ENCODE measurements at regions not wholly inside any gene's neighbourhood (a gene's known extent, or its start where the extent isn't known, plus 50 kb on each side); places are given as distances from the start of the nearest gene placed in this dataset.
A peak's percentile ranks its signal among the peaks of the same experiment; 100 is the strongest.

DNA sequence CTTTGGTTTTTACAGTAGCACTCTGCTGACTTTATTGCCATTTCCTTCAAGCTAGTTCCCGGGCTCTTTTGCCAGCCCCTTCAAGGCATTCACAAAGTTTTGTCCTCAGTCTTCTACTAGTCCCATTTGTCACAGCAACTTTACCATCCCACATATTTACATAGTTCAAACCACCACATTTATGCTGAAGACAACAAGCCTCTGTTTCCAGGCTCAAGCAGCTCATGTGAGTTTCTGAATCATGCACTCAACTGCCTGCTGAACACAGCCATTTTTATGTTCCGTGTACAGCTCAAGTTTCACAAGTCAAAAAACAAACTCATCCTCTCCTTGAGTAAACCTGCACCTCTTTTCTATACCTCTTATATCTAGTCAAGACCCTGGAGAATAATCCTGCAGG is 977.0 kb upstream of the SLC10A2 start:
- no peak for DNase-seq (ENCODE audit: low read depth, low spot score)

DNA sequence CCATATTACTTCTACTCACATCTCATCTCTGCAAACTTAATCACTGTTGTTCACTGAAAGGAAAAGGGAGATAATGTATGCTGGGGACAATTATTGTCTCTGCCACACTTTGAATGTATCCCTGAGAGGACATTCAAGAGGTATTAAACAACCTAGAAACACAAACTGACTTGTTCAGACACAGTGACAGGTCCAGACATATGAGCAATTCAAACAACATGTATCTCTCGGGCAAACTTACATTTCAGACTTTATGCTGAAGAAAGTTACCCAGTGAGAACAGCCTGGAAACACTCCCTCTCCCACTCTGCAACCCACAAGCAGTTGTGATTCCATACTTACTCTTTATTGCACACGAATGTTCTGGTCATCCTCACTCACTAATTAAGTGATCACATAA is 968.7 kb upstream of the SLC10A2 start:
- DNase-seq (ENCODE audit: low read depth, low spot score), result no peak

DNA sequence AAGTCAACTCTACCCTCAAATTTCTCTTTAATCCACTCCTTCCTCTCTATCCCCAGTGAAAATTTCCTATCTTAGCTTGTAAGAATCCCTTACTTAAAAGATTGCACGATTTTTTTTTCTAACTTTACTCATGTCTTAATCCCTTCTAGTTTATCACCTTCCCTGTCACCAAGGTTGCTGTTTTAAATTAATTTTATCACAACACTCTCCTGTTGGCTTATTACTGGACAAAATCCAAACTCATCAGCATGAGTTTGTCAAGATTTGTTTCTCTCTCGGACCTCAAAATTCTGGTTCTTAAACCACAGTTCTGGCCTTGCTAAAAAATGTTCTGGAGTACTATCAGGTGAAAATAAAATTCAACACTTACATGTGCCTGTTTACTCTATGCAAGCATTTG is 959.1 kb upstream of the SLC10A2 start:
- DNase-seq (ENCODE audit: low read depth, low spot score), result no peak

- peak; percentile 51 for DNase-seq (ENCODE audit: low read depth, low spot score)
Observed at GRCh38 chr13:104024416-104025170, 958.4 kb upstream of the SLC10A2 start.

- no peak for DNase-seq (ENCODE audit: low read depth, low spot score)
Observed at GRCh38 chr13:104021806-104022397, 955.7 kb upstream of the SLC10A2 start.

GRCh38 chr13:104017317-104017716 is 951.1 kb upstream of the SLC10A2 start:
- no peak for DNase-seq (ENCODE audit: low read depth, low spot score)

GRCh38 chr13:104015646-104016396 is 949.6 kb upstream of the SLC10A2 start:
- DNase-seq (ENCODE audit: low read depth, low spot score), result peak; percentile 57

DNA sequence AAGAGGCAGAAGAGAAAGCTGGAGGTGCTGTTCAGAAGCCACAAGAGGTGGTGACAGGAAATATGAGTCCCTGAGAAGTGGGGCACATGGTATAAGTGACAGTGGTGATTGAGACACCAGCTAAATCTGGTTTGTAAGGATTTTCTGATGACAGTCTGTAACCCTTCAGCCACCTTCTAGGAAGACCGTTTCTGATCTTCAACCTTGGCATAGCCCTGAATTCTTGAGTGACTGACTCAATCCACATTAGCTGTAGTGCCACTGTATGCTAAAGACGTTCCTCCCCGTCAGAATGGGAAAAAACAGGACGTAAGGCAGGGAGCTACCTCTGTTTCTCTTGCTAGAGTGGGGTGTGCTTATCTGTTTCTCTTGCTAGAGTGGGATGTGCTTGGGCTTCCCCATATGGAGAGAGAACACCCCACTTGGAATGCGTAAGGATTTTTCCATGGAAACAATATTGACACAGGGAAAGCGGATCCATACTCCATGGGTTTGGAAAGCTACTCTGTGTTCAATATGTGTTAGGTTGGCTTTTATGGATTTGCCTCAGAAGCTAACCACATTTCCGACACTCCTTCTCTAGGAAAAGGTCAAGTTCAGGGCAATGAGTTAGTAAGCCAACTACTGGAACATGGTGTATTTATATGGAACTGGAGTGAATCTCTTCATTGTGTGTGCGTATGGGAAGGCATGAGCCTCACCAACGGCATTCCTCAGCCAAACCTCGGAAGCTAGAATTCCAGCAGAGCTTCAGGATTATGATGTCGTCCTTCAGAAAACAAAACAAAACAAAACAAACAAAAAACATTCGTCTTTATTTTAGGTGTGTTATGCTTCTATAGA is 948.8 kb upstream of the SLC10A2 start:
- DNase-seq (ENCODE audit: low read depth, low spot score), result peak; percentile 43

GRCh38 chr13:104011505-104012241 is 945.5 kb upstream of the SLC10A2 start:
- DNase-seq (ENCODE audit: low read depth, low spot score), result no peak

- peak; percentile 67 for DNase-seq (ENCODE audit: low read depth, low spot score)
Observed at GRCh38 chr13:104008541-104009435, 942.6 kb upstream of the SLC10A2 start.

DNA sequence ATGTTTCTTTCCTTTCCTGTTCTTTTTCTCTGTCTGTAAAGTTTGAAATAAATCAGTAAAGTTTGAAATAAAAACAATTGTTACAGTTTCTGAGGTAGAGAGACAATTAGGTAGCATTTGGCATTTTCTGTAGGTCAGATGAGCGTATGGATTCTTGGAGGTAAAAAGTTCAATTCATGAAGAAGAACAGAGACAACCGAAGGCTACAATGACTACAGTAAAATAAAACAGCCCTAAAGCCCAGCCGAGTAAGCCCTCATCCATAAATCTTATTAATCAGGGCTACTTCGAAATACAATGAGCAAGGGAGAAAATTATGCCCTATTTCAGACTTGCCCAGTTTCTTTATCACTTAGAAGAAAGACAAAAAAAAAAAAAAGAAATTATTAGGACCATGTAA is 941.9 kb upstream of the SLC10A2 start:
- DNase-seq (ENCODE audit: low read depth, low spot score), result no peak

GRCh38 chr13:104006625-104007075 is 940.4 kb upstream of the SLC10A2 start:
- DNase-seq (ENCODE audit: low read depth, low spot score), result no peak

DNA sequence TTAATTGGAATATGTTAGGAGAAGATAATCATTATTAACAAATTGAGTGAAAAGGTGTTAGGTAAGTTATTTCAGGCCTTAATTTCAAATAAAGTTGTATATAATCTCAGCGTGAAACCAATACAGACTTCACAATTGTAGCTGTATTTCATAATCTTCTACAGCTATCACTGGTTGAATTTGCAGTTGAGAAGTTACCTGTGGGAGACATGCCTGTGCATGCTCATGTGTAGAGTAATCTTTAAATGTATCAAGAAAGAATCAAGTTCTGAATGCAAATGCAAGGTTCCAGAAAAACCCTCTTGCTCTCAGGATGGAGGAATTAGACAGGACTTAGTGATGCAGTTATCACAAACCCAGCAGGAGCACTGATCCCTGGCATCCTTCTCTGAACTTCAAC is 938.4 kb upstream of the SLC10A2 start:
- no peak for DNase-seq (ENCODE audit: low read depth, low spot score)

DNA sequence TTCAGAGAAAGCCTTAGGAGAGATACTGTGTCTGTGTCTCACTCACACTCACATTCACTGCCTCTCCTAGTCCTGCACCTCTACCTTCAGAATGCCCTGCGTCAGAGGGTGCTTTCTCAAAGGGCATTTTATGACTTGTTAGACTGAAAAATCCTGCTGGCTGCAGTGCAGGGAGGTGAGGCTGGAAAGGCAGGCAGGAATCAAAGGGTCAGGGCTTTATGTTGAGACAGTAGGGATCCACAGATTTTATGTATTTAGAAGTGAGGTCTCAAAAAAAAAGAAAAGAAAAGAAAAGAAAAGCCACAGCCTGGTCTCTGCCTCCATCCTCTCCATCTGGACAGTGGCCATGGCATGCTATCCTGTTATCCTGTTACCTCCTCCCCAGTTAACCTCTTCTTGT is 936.0 kb upstream of the SLC10A2 start:
- DNase-seq (ENCODE audit: low read depth, low spot score), result no peak

GRCh38 chr13:104001766-104002165 is 935.5 kb upstream of the SLC10A2 start:
- DNase-seq (ENCODE audit: low read depth, low spot score), result no peak

GRCh38 chr13:103996733-103997132 is 930.5 kb upstream of the SLC10A2 start:
- no peak for DNase-seq (ENCODE audit: low read depth, low spot score)

DNA sequence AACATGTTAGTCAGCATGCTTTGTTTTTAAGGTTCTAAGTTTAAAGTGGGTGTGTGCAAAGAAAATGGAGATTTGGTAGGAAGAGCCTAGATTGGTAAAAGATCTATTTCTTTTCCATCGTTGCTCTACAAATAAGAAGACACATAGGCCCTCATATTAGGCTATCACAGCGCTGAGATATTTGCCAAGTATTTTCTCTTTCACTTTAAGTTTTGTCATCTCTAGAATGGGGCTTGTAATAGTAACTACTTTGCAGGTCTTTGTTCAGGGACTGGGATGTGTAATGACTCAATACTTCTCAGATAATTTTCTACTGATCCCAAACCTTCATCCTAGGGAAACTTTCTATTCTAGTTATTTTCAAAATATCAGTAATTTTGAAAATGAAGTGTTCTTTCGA is 917.7 kb upstream of the SLC10A2 start:
- no peak for DNase-seq (ENCODE audit: low read depth, low spot score)

- no peak for DNase-seq (ENCODE audit: low read depth, low spot score)
Observed at GRCh38 chr13:103976371-103976770, 910.2 kb upstream of the SLC10A2 start.

- no peak for DNase-seq (ENCODE audit: low read depth, low spot score)
Observed at GRCh38 chr13:103973740-103974139, 907.5 kb upstream of the SLC10A2 start.

GRCh38 chr13:103969520-103970050 is 903.4 kb upstream of the SLC10A2 start:
- DNase-seq (ENCODE audit: low read depth, low spot score), result no peak

All from pulmonary artery endothelial cell (primary cell).